DND-41 (cell line): ENCODE measurements at regions not wholly inside any gene's neighbourhood (a gene's known extent, or its start where the extent isn't known, plus 50 kb on each side); places are given as distances from the start of the nearest gene placed in this dataset.

Source experiments
- ATAC-seq: fragments of 200-7000 bp; cut with Tn5 transposase; 3 replicates; pipeline ENCODE4 v1.9.1; 2021; ENCODE audit warnings: low read depth; ENCODE audit not compliant: insufficient read depth
- DNase-seq: peaks from one replicate; pipeline ENCODE4 v3.0.0-alpha.2; 2020
- H2AFZ ChIP-seq: 2 replicates; pipeline ENCODE4 v1.6.0; 2012; ENCODE audit warnings: low read depth, low read length
- H3K27ac ChIP-seq: 2 replicates; pipeline ENCODE4 v1.5.1; 2012; ENCODE audit warnings: low read length, inconsistent platforms
- H3K27me3 ChIP-seq: fragments of 200-600 bp; sonication (generic); 2 replicates; pipeline ENCODE4 v1.6.0; 2012; ENCODE audit warnings: low read length, mild to moderate bottlenecking, inconsistent platforms; ENCODE audit not compliant: insufficient read depth, poor library complexity
- H3K36me3 ChIP-seq: 2 replicates; pipeline ENCODE4 v1.5.1; 2012; ENCODE audit warnings: low read length, inconsistent platforms; ENCODE audit not compliant: insufficient read depth
- H3K4me1 ChIP-seq: 2 replicates; pipeline ENCODE4 v1.5.1; 2012; ENCODE audit warnings: mild to moderate bottlenecking, low read length; ENCODE audit not compliant: insufficient read depth
- H3K4me2 ChIP-seq: 2 replicates; pipeline ENCODE4 v1.6.0; 2012; ENCODE audit warnings: mild to moderate bottlenecking, moderate library complexity, low read length, inconsistent platforms; ENCODE audit not compliant: insufficient read depth
- H3K4me3 ChIP-seq, 2 experiments: fragments of 200-600 bp in 1 of 2; shearing (Covaris generic) in 1 of 2; 2 replicates each; pipeline ENCODE4 v1.5.1; 2012 to 2016; ENCODE audit warnings: inconsistent platforms in 2 of 2, low read length in 2 of 2, mild to moderate bottlenecking in 2 of 2, low read depth in 1 of 2, moderate library complexity in 1 of 2
- H3K79me2 ChIP-seq: 2 replicates; pipeline ENCODE4 v1.6.0; 2012; ENCODE audit warnings: low read length, inconsistent platforms; ENCODE audit not compliant: insufficient read depth
- H3K9ac ChIP-seq: 2 replicates; pipeline ENCODE4 v1.6.0; 2012; ENCODE audit warnings: low read depth, mild to moderate bottlenecking, inconsistent platforms, low read length, moderate library complexity
- H3K9me3 ChIP-seq: 2 replicates; pipeline ENCODE4 v1.5.1; 2012; ENCODE audit warnings: low read length, moderate library complexity, mild to moderate bottlenecking, inconsistent platforms; ENCODE audit not compliant: insufficient read depth, severe bottlenecking
- H4K20me1 ChIP-seq: 2 replicates; pipeline ENCODE4 v1.6.0; 2012; ENCODE audit warnings: low read length; ENCODE audit not compliant: insufficient read depth
- EZH2 ChIP-seq: IDR thresholded peaks from 3 replicates; pipeline ENCODE4 v1.6.1; 2012; ENCODE audit warnings: borderline replicate concordance, low read depth, mild to moderate bottlenecking, moderate library complexity, low read length, inconsistent platforms; ENCODE audit not compliant: severe bottlenecking
- TF ChIP-seq, protein P1 (sequence below): IDR thresholded peaks from 2 replicates; pipeline ENCODE4 v1.5.1; 2012; ENCODE audit warnings: borderline replicate concordance, low read length, moderate library complexity, mild to moderate bottlenecking; ENCODE audit not compliant: poor library complexity, severe bottlenecking; ENCODE audit errors: extremely low read depth

- Histone ChIP-seq H3K27me3 (no peaks in the 10 kb centered on the region), H3K9ac (no peak overlapping the region), H3K4me2 (no peak overlapping the region), H3K4me1 (no peaks in the 10 kb centered on the region), H3K9me3 (no peaks in the 10 kb centered on the region), H3K79me2 (no peaks in the 10 kb centered on the region), H3K4me3 (no peak overlapping the region), H4K20me1 (no peaks in the 10 kb centered on the region), H3K27ac (no peak overlapping the region), H2AFZ (no peak overlapping the region), H3K36me3 (no peaks in the 10 kb centered on the region)
- TF ChIP-seq, protein P1, sequence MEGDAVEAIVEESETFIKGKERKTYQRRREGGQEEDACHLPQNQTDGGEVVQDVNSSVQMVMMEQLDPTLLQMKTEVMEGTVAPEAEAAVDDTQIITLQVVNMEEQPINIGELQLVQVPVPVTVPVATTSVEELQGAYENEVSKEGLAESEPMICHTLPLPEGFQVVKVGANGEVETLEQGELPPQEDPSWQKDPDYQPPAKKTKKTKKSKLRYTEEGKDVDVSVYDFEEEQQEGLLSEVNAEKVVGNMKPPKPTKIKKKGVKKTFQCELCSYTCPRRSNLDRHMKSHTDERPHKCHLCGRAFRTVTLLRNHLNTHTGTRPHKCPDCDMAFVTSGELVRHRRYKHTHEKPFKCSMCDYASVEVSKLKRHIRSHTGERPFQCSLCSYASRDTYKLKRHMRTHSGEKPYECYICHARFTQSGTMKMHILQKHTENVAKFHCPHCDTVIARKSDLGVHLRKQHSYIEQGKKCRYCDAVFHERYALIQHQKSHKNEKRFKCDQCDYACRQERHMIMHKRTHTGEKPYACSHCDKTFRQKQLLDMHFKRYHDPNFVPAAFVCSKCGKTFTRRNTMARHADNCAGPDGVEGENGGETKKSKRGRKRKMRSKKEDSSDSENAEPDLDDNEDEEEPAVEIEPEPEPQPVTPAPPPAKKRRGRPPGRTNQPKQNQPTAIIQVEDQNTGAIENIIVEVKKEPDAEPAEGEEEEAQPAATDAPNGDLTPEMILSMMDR = no peak
- no peak for TF ChIP-seq EZH2
- ATAC-seq = no peak
- DNase-seq = no peak
Measured at GRCh38 chr9:104256031-104256695, 162.1 kb downstream of the SMC2 start.

DNA sequence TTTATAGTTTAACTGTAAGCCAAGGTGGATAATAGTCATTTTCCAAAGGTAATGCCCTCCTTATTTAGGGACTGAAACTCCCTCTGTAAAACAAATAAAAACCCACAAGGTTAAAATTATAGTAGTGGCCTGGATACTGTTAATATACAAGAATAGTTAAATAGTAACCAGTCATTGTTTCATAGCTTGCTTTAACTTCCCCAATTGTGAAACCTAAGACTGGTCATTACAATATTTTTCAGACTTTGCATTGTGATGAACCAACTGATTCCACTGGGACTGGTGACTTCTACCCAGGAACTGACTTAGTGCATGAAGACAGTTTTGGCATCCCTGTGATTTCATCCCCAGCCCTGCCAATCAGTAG lies 162.6 kb downstream of the SMC2 start:
- TF ChIP-seq EZH2 = no peak
- TF ChIP-seq, protein P1 = no peak
- Histone ChIP-seq H3K27ac (no peak overlapping the region), H3K4me2 (no peak overlapping the region), H3K4me1 (no peaks in the 10 kb centered on the region), H4K20me1 (no peaks in the 10 kb centered on the region), H3K36me3 (no peaks in the 10 kb centered on the region), H3K79me2 (no peaks in the 10 kb centered on the region), H3K9ac (no peak overlapping the region), H2AFZ (no peak overlapping the region), H3K4me3 (no peak overlapping the region), H3K27me3 (no peaks in the 10 kb centered on the region), H3K9me3 (no peaks in the 10 kb centered on the region)
- DNase-seq (no peak), ATAC-seq (no peak)

- no peak overlapping the region for H3K4me2 ChIP-seq
- no peak overlapping the region for H3K4me3 ChIP-seq
- H3K4me1 ChIP-seq = no peaks in the 10 kb centered on the region
- TF ChIP-seq, protein P1 = no peak
- no peak for TF ChIP-seq EZH2
- H3K9me3 ChIP-seq = no peaks in the 10 kb centered on the region
- no peaks in the 10 kb centered on the region for H3K36me3 ChIP-seq
- no peaks in the 10 kb centered on the region for H3K79me2 ChIP-seq
- no peak overlapping the region for H2AFZ ChIP-seq
- H3K9ac ChIP-seq = no peak overlapping the region
- no peaks in the 10 kb centered on the region for H4K20me1 ChIP-seq
- ATAC-seq (no peak), DNase-seq (no peak)
- H3K27me3 ChIP-seq = no peaks in the 10 kb centered on the region
- no peak overlapping the region for H3K27ac ChIP-seq
Measured at GRCh38 chr9:104258296-104259011, 164.3 kb downstream of the SMC2 start.
